Endothelial cell of umbilical vein (primary cell): ENCODE measurements at regions not wholly inside any gene's neighbourhood (a gene's known extent, or its start where the extent isn't known, plus 50 kb on each side); places are given as distances from the start of the nearest gene placed in this dataset.

Source experiments
- BruUV-seq: library from RNA; stranded (reverse); fragments of 400-500 nt; replicated peaks from 2 replicates; lab custom pipeline; 2021; lab: Mats Ljungman, UMichigan
- CTCF ChIA-PET: fragments of 300-600, 350-600 bp; sonication (Branson Sonifier 250); formaldehyde crosslinking; loops from one replicate; lab custom pipeline; 2021; ENCODE audit warnings: antibody characterized with exemption, inconsistent platforms; lab: Charles Lee
- POLR2A ChIA-PET: fragments of 300-600, 350-600 bp; sonication (Branson Sonifier 250); formaldehyde crosslinking; loops from one replicate; lab custom pipeline; 2021; ENCODE audit warnings: antibody characterized with exemption, inconsistent platforms; lab: Charles Lee
- DNase-seq: peaks from one replicate; pipeline ENCODE4 v3.0.0-alpha.2; 2011; ENCODE audit warnings: low read depth, low spot score
- FAIRE-seq: peaks from 2 replicates; lab custom pipeline; 2011; peaks lifted over from hg19 to GRCh38; lab: Jason Lieb, UNC
- H2AFZ ChIP-seq: 2 replicates; pipeline ENCODE4 v1.6.0; 2012; ENCODE audit warnings: low read depth, low read length, control low read depth, inconsistent platforms
- H3K27ac ChIP-seq: 2 replicates; pipeline ENCODE4 v1.5.1; 2011; ENCODE audit warnings: low read depth, mild to moderate bottlenecking, control low read depth, low read length, moderate library complexity; ENCODE audit not compliant: insufficient read depth
- H3K27me3 ChIP-seq, 2 experiments: 2 replicates each; pipeline versions ENCODE4 v1.6.0 to v1.6.1; 2011; ENCODE audit warnings: low read length in 2 of 2, mixed read lengths in 1 of 2; ENCODE audit not compliant: control insufficient read depth in 2 of 2, insufficient read depth in 2 of 2
- H3K36me3 ChIP-seq, 2 experiments: 2 replicates in 1 of 2; 3 replicates in 1 of 2; pipeline ENCODE4 v1.5.1; 2011; ENCODE audit warnings: low read length in 2 of 2, mild to moderate bottlenecking in 1 of 2, moderate library complexity in 1 of 2; ENCODE audit not compliant: control insufficient read depth in 2 of 2, insufficient read depth in 2 of 2; ENCODE audit errors: extremely low read depth in 1 of 2
- H3K4me1 ChIP-seq: 3 replicates; pipeline ENCODE4 v1.5.1; 2011; ENCODE audit warnings: mild to moderate bottlenecking, low read length; ENCODE audit not compliant: control insufficient read depth, insufficient read depth; ENCODE audit errors: extremely low read depth
- H3K4me2 ChIP-seq: 2 replicates; pipeline ENCODE4 v1.6.1; 2011; ENCODE audit warnings: low read length, control low read depth, mixed read lengths; ENCODE audit not compliant: insufficient read depth
- H3K4me3 ChIP-seq, 3 experiments: fragments of 200-600 bp in 1 of 3; sonication (generic), shearing (Covaris generic) in 1 of 3; replicated peaks in 1 of 3; 2 replicates each; pipeline ENCODE4 v1.5.1; 2011 to 2016; ENCODE audit warnings: control low read depth in 3 of 3, low read length in 3 of 3, mild to moderate bottlenecking in 2 of 3, inconsistent platforms in 1 of 3, low read depth in 1 of 3, moderate library complexity in 1 of 3; ENCODE audit not compliant: insufficient read depth in 1 of 3
- H3K79me2 ChIP-seq: 2 replicates; pipeline ENCODE4 v1.6.0; 2012; ENCODE audit warnings: low read length, inconsistent platforms; ENCODE audit not compliant: control insufficient read depth, insufficient read depth
- H3K9ac ChIP-seq: replicated peaks from 2 replicates; pipeline ENCODE3; 2011; ENCODE audit warnings: low read length, control low read depth; ENCODE audit not compliant: insufficient read depth; ENCODE audit errors: extremely low read depth
- H3K9me1 ChIP-seq: replicated peaks from 3 replicates; pipeline ENCODE4 v1.6.0; 2011; ENCODE audit warnings: mild to moderate bottlenecking, low read length; ENCODE audit not compliant: control insufficient read depth, insufficient read depth; ENCODE audit errors: extremely low read depth
- H3K9me3 ChIP-seq: replicated peaks from 2 replicates; pipeline ENCODE4 v1.5.1; 2012; ENCODE audit warnings: low read length, inconsistent platforms; ENCODE audit not compliant: control insufficient read depth, insufficient read depth
- H4K20me1 ChIP-seq: replicated peaks from 2 replicates; pipeline ENCODE3; 2011; ENCODE audit warnings: mild to moderate bottlenecking, low read length; ENCODE audit not compliant: control insufficient read depth, insufficient read depth; ENCODE audit errors: extremely low read depth
- CTCF ChIP-seq, 2 donors: IDR thresholded peaks; 1 replicate in 1 of 2; 2 replicates in 1 of 2; pipeline ENCODE4 v1.5.1; 2011; ENCODE audit warnings: low read length in 2 of 2, mild to moderate bottlenecking in 2 of 2, moderate library complexity in 2 of 2, control low read depth in 1 of 2, inconsistent platforms in 1 of 2, low read depth in 1 of 2; ENCODE audit not compliant: insufficient read depth in 1 of 2; ENCODE audit errors: extremely low read depth in 1 of 2
- EZH2 ChIP-seq: IDR thresholded peaks from 2 replicates; pipeline ENCODE4 v1.6.1; 2012; ENCODE audit warnings: borderline replicate concordance, low read depth, mild to moderate bottlenecking, moderate library complexity, low read length, inconsistent platforms; ENCODE audit not compliant: severe bottlenecking
- FOS ChIP-seq: IDR thresholded peaks from 2 replicates; pipeline ENCODE4 v1.6.1; 2011; ENCODE audit warnings: mild to moderate bottlenecking, low read length, moderate library complexity, borderline replicate concordance; ENCODE audit not compliant: insufficient read depth
- GATA2 ChIP-seq: IDR thresholded peaks from 2 replicates; pipeline ENCODE4 v1.7.0; 2011; ENCODE audit warnings: low read depth, mild to moderate bottlenecking, moderate library complexity, mixed read lengths, low read length; ENCODE audit not compliant: insufficient read length, insufficient read depth
- JUN ChIP-seq: IDR thresholded peaks from 2 replicates; pipeline ENCODE4 v1.6.1; 2011; ENCODE audit warnings: borderline replicate concordance, low read depth; ENCODE audit not compliant: insufficient read length, insufficient read depth
- MAX ChIP-seq: IDR thresholded peaks from 2 replicates; pipeline ENCODE4 v1.6.1; 2011; ENCODE audit not compliant: insufficient read depth, insufficient read length
- MYC ChIP-seq: IDR thresholded peaks from one replicate; pipeline ENCODE4 v1.6.1; 2011; ENCODE audit warnings: mild to moderate bottlenecking, low read depth, low read length
- POLR2AphosphoS5 ChIP-seq: IDR thresholded peaks from 2 replicates; pipeline ENCODE4 v1.6.1; 2012; ENCODE audit warnings: low read depth, mild to moderate bottlenecking, control low read depth, low read length, moderate library complexity; ENCODE audit not compliant: insufficient read depth
- dilution Hi-C: fragments of 300-500 bp; cut with MboI; formaldehyde crosslinking; loops from one replicate; pipeline ENCODE4 v1.15.0; 2019; ENCODE audit warnings: low sequenced_read_pairs; ENCODE audit not compliant: extremely low pct_ligation_motif_present
- intact Hi-C: fragments of 100-400 bp; cut with micrococcal nuclease; formaldehyde crosslinking; loops from one replicate; pipeline ENCODE4 v1.10.0; 2022

GRCh38 chr4:179123084-179123483 is 1680.8 kb upstream of the AGA start:
- Histone ChIP-seq H4K20me1 (no peaks in the 10 kb centered on the region), H3K27me3 (no peaks in the 10 kb centered on the region), H3K36me3 (no peaks in the 10 kb centered on the region), H3K79me2 (no peaks in the 10 kb centered on the region), H3K9ac (no peak overlapping the region), H3K27ac (no peak overlapping the region), H3K4me1 (no peaks in the 10 kb centered on the region), H2AFZ (no peak overlapping the region), H3K4me3 (no peak overlapping the region), H3K9me1 (no peaks in the 10 kb centered on the region), H3K4me2 (no peak overlapping the region), H3K9me3 (peaks cover 2% of the 10 kb centered on the region)
- dilution Hi-C loops (no loop called here), intact Hi-C loops (no loop called here)
- no TSS peak for BruUV-seq
- ChIA-PET CTCF (no interaction called here), POLR2A (no interaction called here)
- DNase-seq (no peak), FAIRE-seq (no peak)
- TF ChIP-seq POLR2AphosphoS5, result no peak
- TF ChIP-seq EZH2, result no peak
- no peak for TF ChIP-seq JUN
- no peak for TF ChIP-seq MAX
- TF ChIP-seq MYC, result no peak
- TF ChIP-seq FOS, result no peak

- DNase-seq, result no peak
- Histone ChIP-seq H2AFZ (no peak overlapping the region), H3K4me1 (no peaks in the 10 kb centered on the region), H3K27ac (no peak overlapping the region), H3K27me3 (no peaks in the 10 kb centered on the region), H3K9me1 (no peaks in the 10 kb centered on the region), H3K36me3 (no peaks in the 10 kb centered on the region), H3K9me3 (peaks cover 2% of the 10 kb centered on the region), H3K4me3 (no peak overlapping the region), H3K9ac (no peak overlapping the region), H3K4me2 (no peak overlapping the region), H3K79me2 (no peaks in the 10 kb centered on the region), H4K20me1 (no peaks in the 10 kb centered on the region)
- POLR2A ChIA-PET, result no interaction called here
- BruUV-seq, result no TSS peak
- TF ChIP-seq FOS (no peak), EZH2 (no peak), CTCF (IDR thresholded peaks at IDR 0.05; ENCODE audit: extremely low read depth in 1 of 2, insufficient read depth in 1 of 2, low read depth in 1 of 2, low read length in 2 of 2) (no peak), GATA2 (no peak)
- FAIRE-seq, result no peak
- intact Hi-C loops (no loop called here), dilution Hi-C loops (no loop called here)
- CTCF ChIA-PET, result no interaction called here
These were observed 1682.2 kb upstream of the AGA start for GRCh38 chr4:179124419-179124818.
